ENCODE measurements at regions not wholly inside any gene's neighbourhood (a gene's known extent, or its start where the extent isn't known, plus 50 kb on each side); places are given as distances from the start of the nearest gene placed in this dataset.

GRCh38 chr10:36703179-36703578 lies 422.2 kb upstream of the ANKRD30A start:
- no peaks in the 10 kb centered on the region for H3K9me3 ChIP-seq
- DNase-seq (ENCODE audit: low spot score in 2 of 2) = no peak
- H3K27ac ChIP-seq = no peak overlapping the region
- H3K4me3 ChIP-seq = no peak overlapping the region
- TF ChIP-seq CTCF (IDR thresholded peaks at IDR 0.05) = no peak
- intact Hi-C loops (cut with DNase I) = no loop called here
- H3K4me1 ChIP-seq = peaks cover 0 to 3% of the 10 kb centered on the region in 2 donors
- H3K27me3 ChIP-seq = no peaks in the 10 kb centered on the region
- H3K36me3 ChIP-seq = no peaks in the 10 kb centered on the region

- TF ChIP-seq CTCF (IDR thresholded peaks at IDR 0.05) = no peak
- no peak overlapping the region for H3K4me3 ChIP-seq
Observed at GRCh38 chr10:36700123-36700522, 425.3 kb upstream of the ANKRD30A start.

GRCh38 chr10:36692759-36693158 lies 432.6 kb upstream of the ANKRD30A start:
- Histone ChIP-seq H3K27ac (no peak overlapping the region), H3K4me1 (no peaks in the 10 kb centered on the region), H3K36me3 (no peaks in the 10 kb centered on the region), H3K9me3 (no peaks in the 10 kb centered on the region), H3K4me3 (no peak overlapping the region), H3K27me3 (no peaks in the 10 kb centered on the region)
- TF ChIP-seq CTCF (IDR thresholded peaks at IDR 0.05) = no peak
- DNase-seq (ENCODE audit: low spot score in 2 of 2) = no peak
- intact Hi-C loops (cut with DNase I) = no loop called here

More at GRCh38 chr10:36700123-36700522, 425.3 kb upstream of the ANKRD30A start:
- no peaks in the 10 kb centered on the region for H3K36me3 ChIP-seq
- no peak for DNase-seq (ENCODE audit: low spot score in 2 of 2)
- intact Hi-C loops (cut with DNase I) = no loop called here
- H3K27ac ChIP-seq = no peak overlapping the region
- H3K27me3 ChIP-seq = no peaks in the 10 kb centered on the region
- peaks cover 0 to 3% of the 10 kb centered on the region in 2 donors for H3K4me1 ChIP-seq
- no peaks in the 10 kb centered on the region for H3K9me3 ChIP-seq

- no peaks in the 10 kb centered on the region for H3K36me3 ChIP-seq
- H3K4me3 ChIP-seq = no peak overlapping the region
- DNase-seq (ENCODE audit: low spot score in 2 of 2) = no peak
- no peaks in the 10 kb centered on the region for H3K9me3 ChIP-seq
- H3K27me3 ChIP-seq = no peaks in the 10 kb centered on the region
- no peak for TF ChIP-seq CTCF (IDR thresholded peaks at IDR 0.05)
- intact Hi-C loops (cut with DNase I) = no loop called here
- H3K27ac ChIP-seq = no peak overlapping the region
- H3K4me1 ChIP-seq = no peaks in the 10 kb centered on the region
Observed at GRCh38 chr10:36688717-36689116, 436.7 kb upstream of the ANKRD30A start.

GRCh38 chr10:36683421-36683820 lies 442.0 kb upstream of the ANKRD30A start:
- no peak overlapping the region for H3K4me3 ChIP-seq
- TF ChIP-seq CTCF (IDR thresholded peaks at IDR 0.05) = no peak
- H3K27ac ChIP-seq = no peak overlapping the region
- no peaks in the 10 kb centered on the region for H3K27me3 ChIP-seq
- no peaks in the 10 kb centered on the region for H3K36me3 ChIP-seq
- intact Hi-C loops (cut with DNase I) = no loop called here
- DNase-seq (ENCODE audit: low spot score in 2 of 2) = no peak
- H3K4me1 ChIP-seq = no peaks in the 10 kb centered on the region
- H3K9me3 ChIP-seq = no peaks in the 10 kb centered on the region

Data from ascending aorta (tissue), 2 donors.